GM18526 (cell line): ENCODE measurements at regions not wholly inside any gene's neighbourhood (a gene's known extent, or its start where the extent isn't known, plus 50 kb on each side); places are given as distances from the start of the nearest gene placed in this dataset.

Source experiments
- POLR2A ChIP-seq: IDR thresholded peaks from 3 replicates; pipeline ENCODE4 v1.6.1; 2011; ENCODE audit not compliant: insufficient read length; ENCODE audit errors: extremely low read depth

GRCh38 chr10:78588194-78588811 is 480.5 kb upstream of the ZMIZ1 start:
- no peak for TF ChIP-seq POLR2A

DNA sequence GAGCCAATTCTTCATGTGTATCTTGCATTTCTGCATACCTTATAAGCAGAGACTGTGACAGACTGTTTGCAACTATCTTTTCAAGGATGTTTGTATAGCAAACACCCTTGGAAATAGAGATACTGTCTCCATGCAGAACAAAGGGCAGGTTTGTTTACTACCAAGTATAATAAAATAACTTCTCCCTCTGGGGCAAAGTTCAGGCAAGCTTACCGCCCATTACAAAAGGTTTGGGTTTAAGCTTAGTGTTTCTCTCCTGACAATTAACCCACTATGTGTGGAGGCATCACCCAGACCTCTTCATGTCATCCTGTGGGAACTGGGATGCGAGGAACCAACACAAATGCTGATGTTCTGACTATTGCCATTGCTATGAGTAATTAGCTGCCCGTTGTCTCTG is 479.1 kb upstream of the ZMIZ1 start:
- no peak for TF ChIP-seq POLR2A

DNA sequence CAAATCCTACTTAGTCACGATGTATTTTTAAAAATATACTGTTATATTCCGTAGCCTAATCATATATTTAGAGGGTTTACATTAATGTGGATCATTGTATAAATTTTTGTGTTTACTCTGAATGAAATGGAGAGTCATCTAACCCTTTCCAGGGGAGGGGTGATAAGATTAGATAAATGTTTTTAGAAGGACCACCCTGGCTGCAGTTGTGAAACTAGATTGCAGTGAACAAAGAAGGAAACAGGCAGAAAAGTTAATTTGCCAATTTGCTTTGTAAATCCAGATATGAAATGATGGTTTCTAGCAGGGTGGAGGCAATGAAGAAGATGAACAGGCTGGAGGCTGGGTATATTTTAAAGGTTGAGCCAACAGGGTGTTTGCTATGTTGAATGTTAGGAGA is 477.7 kb upstream of the ZMIZ1 start:
- TF ChIP-seq POLR2A: no peak

GRCh38 chr10:78594559-78595268 is 474.1 kb upstream of the ZMIZ1 start:
- no peak for TF ChIP-seq POLR2A

- no peak for TF ChIP-seq POLR2A
Measured at GRCh38 chr10:78595269-78595619, 473.5 kb upstream of the ZMIZ1 start.

DNA sequence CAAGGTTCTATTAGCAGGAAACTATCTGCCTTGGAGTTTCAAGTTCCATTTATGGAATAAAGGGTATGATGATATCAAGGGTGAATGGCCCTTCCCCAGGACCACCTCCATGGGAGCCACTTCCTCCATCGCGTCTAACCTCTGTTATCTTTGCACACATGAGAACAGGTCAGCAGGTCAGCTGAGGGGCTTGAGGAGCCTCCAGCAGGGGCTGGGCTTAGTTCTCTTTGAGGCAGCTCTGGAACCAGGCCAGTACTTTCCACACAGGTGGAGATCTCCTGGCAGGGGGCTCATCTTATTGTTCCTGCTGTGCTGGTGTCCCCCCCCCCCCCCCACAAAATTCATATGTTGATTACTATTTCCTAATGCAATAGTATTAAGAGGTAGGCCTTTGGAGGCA is 472.2 kb upstream of the ZMIZ1 start:
- no peak for TF ChIP-seq POLR2A

DNA sequence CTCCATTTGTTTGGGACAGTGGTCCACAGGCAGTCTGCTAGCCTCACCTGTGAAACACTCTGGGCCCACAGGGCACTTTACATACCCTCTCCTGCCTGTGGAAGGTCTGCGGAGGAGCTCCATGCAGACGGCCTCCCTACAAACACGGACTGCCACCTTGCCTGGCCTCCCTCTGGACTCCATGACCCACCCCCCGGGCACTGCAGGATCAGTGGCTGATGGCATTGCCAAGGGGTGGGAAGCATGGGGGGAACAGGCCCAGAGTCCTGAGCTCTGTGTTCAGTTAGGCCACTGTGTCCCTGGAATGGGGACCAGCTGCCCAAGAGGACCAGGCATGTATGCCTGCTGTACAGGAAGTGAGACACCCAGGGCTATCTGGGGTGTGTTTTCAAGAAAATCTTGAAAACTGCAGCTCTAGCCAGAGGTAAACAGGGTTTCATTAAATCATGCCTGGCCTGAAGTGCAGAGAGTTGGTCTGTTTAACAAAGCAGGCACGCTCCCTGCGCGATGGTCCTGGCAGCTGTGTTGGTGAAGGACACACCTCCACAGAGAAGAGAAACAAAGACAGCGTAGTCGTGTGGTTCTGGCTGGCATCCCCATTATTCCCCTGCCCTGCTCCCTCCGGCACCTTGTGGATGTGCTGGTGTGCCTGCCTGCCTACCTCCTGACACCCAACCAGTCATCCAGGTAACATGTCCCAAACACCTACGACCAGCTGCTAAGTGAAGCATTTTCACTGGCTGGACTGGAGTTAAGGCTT is 470.8 kb upstream of the ZMIZ1 start:
- no peak for TF ChIP-seq POLR2A

- TF ChIP-seq POLR2A: no peak
Measured at GRCh38 chr10:78599122-78599853, 469.5 kb upstream of the ZMIZ1 start.

DNA sequence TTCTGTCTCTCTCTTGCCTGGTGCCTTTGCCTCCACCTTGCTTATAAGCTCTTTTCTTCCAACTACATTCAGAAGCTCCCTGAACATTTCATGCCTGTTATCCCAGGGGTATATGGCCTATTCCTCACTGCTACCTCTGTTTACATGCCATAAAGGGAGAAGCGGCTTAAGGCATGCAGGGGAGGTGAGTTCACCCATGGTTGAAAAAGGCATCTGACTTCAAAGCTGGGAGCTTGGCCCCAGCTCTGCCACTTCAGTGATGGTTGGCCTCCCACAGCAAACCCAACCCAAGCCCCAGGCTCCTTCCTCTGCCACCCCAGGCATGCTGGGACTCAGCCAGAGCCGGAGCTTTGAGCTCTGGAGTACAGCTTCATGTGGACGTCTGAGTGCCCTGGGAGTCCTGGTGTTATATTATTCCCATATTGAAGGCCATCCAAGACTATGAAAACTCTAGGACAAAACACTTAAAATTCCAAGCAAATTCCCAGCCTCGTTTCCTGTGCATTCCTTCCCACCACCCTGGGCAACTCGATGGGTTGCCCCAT is 468.6 kb upstream of the ZMIZ1 start:
- no peak for TF ChIP-seq POLR2A

DNA sequence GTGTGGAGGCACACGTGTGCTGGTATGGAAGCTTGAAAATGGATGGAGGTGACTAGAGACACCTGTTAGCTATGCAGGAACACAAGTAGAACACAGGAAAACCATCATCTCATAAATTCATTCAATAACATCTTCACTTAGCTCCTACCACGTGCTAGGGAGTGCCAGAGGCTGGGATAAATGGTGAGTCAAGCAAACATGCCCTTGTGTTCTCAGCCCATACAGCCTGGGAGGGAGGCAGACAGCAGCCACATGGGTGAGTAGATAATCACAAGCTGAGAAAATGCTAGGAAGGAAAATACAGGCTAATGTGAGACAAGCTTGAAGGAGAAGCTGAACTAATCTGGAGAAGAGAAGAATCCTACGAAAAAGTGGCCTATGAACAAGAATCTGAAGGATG is 468.0 kb upstream of the ZMIZ1 start:
- TF ChIP-seq POLR2A: no peak

- TF ChIP-seq POLR2A: no peak
Measured at GRCh38 chr10:78602201-78602932, 466.4 kb upstream of the ZMIZ1 start.

DNA sequence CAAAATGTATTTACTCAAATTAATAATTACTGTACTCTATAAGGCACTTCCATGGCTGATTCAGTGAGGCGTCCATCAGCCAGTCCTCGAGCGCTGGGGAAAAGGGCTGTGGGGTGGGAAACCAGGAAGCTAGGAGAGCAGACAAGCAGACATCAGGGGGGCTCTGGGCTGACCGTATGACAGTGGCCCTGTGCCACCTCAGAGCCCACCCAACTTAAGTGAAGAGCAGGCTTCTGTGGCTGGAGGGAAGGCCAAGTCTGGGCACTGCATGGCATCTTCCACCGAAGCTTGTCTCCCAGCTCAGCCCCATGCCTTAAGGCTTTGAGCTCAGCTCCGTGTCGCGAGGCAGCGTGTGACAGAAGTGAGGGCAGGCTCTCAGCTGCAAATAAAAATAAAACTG is 464.5 kb upstream of the ZMIZ1 start:
- TF ChIP-seq POLR2A: no peak

DNA sequence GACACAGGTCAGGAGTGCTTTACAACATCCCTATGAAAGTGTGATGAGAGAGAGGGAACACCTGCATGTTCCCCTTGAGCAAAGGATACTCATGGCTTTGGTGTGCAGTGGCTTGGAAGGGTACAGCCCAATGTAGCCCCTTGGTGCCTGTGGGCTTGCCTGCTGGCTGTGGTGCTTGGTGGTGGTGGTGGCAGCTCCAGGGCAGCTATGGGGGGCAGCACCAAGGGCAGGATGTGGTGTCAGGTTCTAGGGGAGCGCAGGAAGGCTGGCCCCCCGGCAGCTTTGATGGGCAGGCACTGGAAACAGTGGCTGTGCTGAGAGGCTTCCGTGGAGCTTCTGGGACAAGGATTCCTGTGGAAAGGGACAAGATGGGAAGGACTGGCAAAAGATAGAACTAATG is 464.0 kb upstream of the ZMIZ1 start:
- no peak for TF ChIP-seq POLR2A

GRCh38 chr10:78605800-78606350 is 462.9 kb upstream of the ZMIZ1 start:
- TF ChIP-seq POLR2A: no peak
